GM12873 (cell line): ENCODE measurements at regions not wholly inside any gene's neighbourhood (a gene's known extent, or its start where the extent isn't known, plus 50 kb on each side); places are given as distances from the start of the nearest gene placed in this dataset.

Experiments
- CTCF ChIP-seq: IDR thresholded peaks from 2 replicates; pipeline ENCODE4 v1.5.1; 2012; ENCODE audit warnings: low read depth, mild to moderate bottlenecking, moderate library complexity, low read length, control low read depth; ENCODE audit not compliant: insufficient read depth; ENCODE audit errors: missing control alignments

DNA sequence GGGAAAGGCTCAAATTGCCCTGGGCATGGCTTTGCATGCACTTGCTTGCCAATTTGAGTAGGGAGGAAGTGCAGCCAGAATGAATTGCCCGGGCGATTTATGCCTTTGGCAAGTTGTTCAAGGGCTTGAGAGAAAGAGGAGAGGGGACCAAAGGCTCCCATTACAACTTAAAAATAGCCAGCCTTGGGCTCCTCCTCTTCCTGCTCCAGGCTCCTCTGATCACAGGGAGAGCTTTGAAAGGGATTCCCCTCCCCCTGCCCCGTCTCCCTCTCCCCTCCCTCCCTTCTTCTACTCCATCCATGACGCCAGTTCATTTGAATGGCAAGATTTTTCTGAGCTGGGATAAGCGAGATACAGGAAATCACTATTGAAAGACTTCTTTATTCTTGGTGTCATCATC lies 304.9 kb upstream of the JAG1 start:
- no peak for TF ChIP-seq CTCF

DNA sequence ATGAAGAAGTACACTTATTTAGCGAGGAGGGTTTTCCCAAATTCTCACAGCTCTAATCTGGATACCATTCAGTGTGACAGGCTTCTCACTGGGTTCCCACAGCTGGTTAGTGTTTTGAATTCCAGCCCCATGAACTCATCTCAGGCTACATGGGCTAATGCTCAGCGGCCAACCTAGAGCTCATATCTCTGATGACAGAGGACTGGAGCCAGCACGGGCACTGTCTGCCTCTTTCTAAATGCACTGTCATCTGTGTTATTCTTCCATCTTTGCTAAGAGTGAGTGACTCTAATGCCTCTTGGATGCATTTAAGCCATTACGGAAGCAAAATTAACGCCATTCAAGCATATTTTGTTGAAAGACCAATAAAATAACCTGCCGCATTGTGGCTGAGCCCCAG lies 308.9 kb upstream of the JAG1 start:
- TF ChIP-seq CTCF: no peak

- no peak for TF ChIP-seq CTCF
These were observed 310.5 kb upstream of the JAG1 start for GRCh38 chr20:10984294-10984693.

GRCh38 chr20:10984913-10985312 lies 311.1 kb upstream of the JAG1 start:
- no peak for TF ChIP-seq CTCF

- TF ChIP-seq CTCF: no peak
These were observed 311.7 kb upstream of the JAG1 start for GRCh38 chr20:10985536-10985935.

DNA sequence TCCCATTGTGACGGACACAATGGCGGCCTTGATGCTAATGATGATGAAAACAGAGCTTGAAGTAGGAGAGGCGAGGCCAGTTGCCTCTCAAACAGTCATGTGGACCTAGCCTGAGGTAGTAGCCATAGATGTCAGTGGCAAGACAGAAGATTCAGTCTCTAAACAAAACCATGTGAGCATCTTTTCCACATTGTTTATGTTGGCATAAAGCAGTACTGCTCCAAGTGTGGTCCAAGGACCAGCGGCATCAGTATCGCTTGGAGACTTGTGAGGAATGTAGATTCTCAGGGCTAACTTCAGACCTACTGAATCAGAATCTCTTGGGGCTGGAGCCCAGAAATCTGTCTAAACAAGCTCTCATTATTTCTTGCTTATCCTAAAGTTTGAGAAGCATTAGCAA lies 312.8 kb upstream of the JAG1 start:
- no peak for TF ChIP-seq CTCF

DNA sequence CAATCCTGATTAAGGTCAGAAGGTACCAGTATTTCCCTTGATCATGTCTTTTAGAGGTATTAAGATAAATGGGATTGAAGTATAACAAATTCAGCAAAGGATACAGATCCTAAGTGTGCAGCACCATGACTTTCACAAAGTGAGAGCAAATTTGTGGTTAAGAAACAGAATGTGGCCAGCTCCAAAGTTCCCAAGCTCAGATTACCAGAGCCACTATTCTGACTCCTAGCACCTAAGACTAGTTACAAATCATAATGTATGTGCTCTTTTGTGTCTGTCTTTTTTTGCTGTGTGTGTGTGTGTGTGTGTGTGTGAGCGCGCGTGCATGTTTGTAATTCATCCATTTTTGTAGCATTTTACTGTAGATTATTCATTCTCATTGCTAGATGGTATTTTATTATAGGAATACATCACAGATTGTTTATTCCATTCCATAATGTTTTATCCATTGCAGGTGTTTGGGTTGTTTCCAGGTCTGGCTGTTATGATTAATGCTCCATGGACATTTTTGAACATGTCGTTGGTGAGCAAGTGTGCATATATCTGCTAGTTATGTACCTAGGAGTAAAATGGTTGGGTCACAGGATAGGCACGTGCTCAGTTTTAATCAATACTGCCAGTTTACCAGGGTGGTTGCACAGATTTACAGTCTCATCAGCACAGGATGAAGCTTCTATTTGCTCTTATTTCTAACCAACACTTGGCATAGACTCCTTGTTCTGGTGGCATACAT lies 314.0 kb upstream of the JAG1 start:
- no peak for TF ChIP-seq CTCF
